Type B pancreatic cell (in vitro differentiated cells): ENCODE measurements at regions not wholly inside any gene's neighbourhood (a gene's known extent, or its start where the extent isn't known, plus 50 kb on each side); places are given as distances from the start of the nearest gene placed in this dataset.

Experiments used
- DNase-seq: peaks from one replicate; pipeline ENCODE4 v3.0.0; 2021; ENCODE audit warnings: mixed read lengths; ENCODE audit not compliant: unreplicated experiment; ENCODE audit errors: extremely low spot score
- H3K27ac Mint-ChIP-seq: 2 replicates; pipeline ENCODE4 v1.8.0; 2021; ENCODE audit warnings: mild to moderate bottlenecking, mixed read lengths
- H3K27me3 Mint-ChIP-seq: 2 replicates; pipeline ENCODE4 v1.8.0; 2021; ENCODE audit warnings: mixed read lengths
- H3K36me3 Mint-ChIP-seq: 2 replicates; pipeline ENCODE4 v1.8.0; 2021; ENCODE audit warnings: mixed read lengths
- H3K4me1 Mint-ChIP-seq: one replicate; pipeline ENCODE4 v1.8.0; 2021; ENCODE audit warnings: mixed read lengths; ENCODE audit not compliant: unreplicated experiment
- H3K4me3 Mint-ChIP-seq: 2 replicates; pipeline ENCODE4 v1.8.0; 2021; ENCODE audit warnings: mild to moderate bottlenecking, mixed read lengths
- H3K9me3 Mint-ChIP-seq: 2 replicates; pipeline ENCODE4 v1.8.0; 2021; ENCODE audit warnings: mixed read lengths
- CTCF ChIP-seq: fragments of 200-600 bp; sonication (generic); conservative IDR thresholded peaks from 2 replicates; pipeline ENCODE4 v1.5.0; 2021; ENCODE audit warnings: antibody characterized with exemption, mild to moderate bottlenecking

GRCh38 chr18:37987901-37988300 is 422.3 kb upstream of the CELF4 start:
- Mint-ChIP-seq H3K9me3 (no peaks in the 10 kb centered on the region), H3K36me3 (no peaks in the 10 kb centered on the region), H3K4me1 (peaks cover 6% of the 10 kb centered on the region), H3K27ac (no peak overlapping the region), H3K4me3 (no peak overlapping the region), H3K27me3 (no peaks in the 10 kb centered on the region)
- no peak for TF ChIP-seq CTCF
- DNase-seq = no peak

GRCh38 chr18:37986665-37987064 is 421.1 kb upstream of the CELF4 start:
- Mint-ChIP-seq H3K4me3 (no peak overlapping the region), H3K27me3 (no peaks in the 10 kb centered on the region), H3K4me1 (peaks cover 6% of the 10 kb centered on the region), H3K9me3 (no peaks in the 10 kb centered on the region), H3K36me3 (no peaks in the 10 kb centered on the region), H3K27ac (peak overlapping the region; percentile 12)
- TF ChIP-seq CTCF = no peak
- DNase-seq = no peak

GRCh38 chr18:37985126-37985525 is 419.5 kb upstream of the CELF4 start:
- Mint-ChIP-seq H3K27ac (no peak overlapping the region), H3K27me3 (no peaks in the 10 kb centered on the region), H3K36me3 (no peaks in the 10 kb centered on the region), H3K4me3 (no peak overlapping the region), H3K9me3 (no peaks in the 10 kb centered on the region), H3K4me1 (peaks cover 6% of the 10 kb centered on the region)
- TF ChIP-seq CTCF = no peak
- DNase-seq = no peak

GRCh38 chr18:37980556-37980955 is 415.0 kb upstream of the CELF4 start:
- no peak for TF ChIP-seq CTCF
- Mint-ChIP-seq H3K36me3 (no peaks in the 10 kb centered on the region), H3K4me1 (peaks cover 3% of the 10 kb centered on the region), H3K4me3 (no peak overlapping the region), H3K27ac (no peak overlapping the region), H3K9me3 (no peaks in the 10 kb centered on the region), H3K27me3 (no peaks in the 10 kb centered on the region)
- DNase-seq = no peak

- Mint-ChIP-seq H3K4me3 (no peak overlapping the region), H3K36me3 (peaks cover 3% of the 10 kb centered on the region), H3K27me3 (no peaks in the 10 kb centered on the region), H3K4me1 (no peaks in the 10 kb centered on the region), H3K27ac (no peak overlapping the region), H3K9me3 (peaks cover 7% of the 10 kb centered on the region)
- TF ChIP-seq CTCF = no peak
- DNase-seq = no peak
Measured at GRCh38 chr18:37975446-37975845, 409.8 kb upstream of the CELF4 start.

- no peak for TF ChIP-seq CTCF
- no peaks in the 10 kb centered on the region for H3K36me3 Mint-ChIP-seq
- H3K27ac Mint-ChIP-seq = no peak overlapping the region
- no peaks in the 10 kb centered on the region for H3K4me1 Mint-ChIP-seq
- H3K4me3 Mint-ChIP-seq = no peak overlapping the region
- DNase-seq = no peak
- H3K27me3 Mint-ChIP-seq = no peaks in the 10 kb centered on the region
- H3K9me3 Mint-ChIP-seq = peaks cover 4% of the 10 kb centered on the region
Measured at GRCh38 chr18:37967261-37967660, 401.7 kb upstream of the CELF4 start.
